HCT116 (cell line): ENCODE measurements at regions not wholly inside any gene's neighbourhood (a gene's known extent, or its start where the extent isn't known, plus 50 kb on each side); places are given as distances from the start of the nearest gene placed in this dataset.

Source experiments
- ATAC-seq: fragments of 200-7000 bp; cut with Tn5 transposase; 2 replicates; pipeline ENCODE4 v1.9.1; 2020; ENCODE audit warnings: mild to moderate bottlenecking, moderate library complexity
- BruUV-seq: library from RNA; stranded (reverse); fragments of 400-500 nt; replicated peaks from 2 replicates; lab custom pipeline; 2021; lab: Mats Ljungman, UMichigan
- CTCF ChIA-PET: fragments of 300-600 bp; sonication (Branson Sonifier 250); formaldehyde crosslinking; loops from one replicate; lab custom pipeline; 2021; ENCODE audit warnings: antibody characterized with exemption; lab: Charles Lee
- POLR2A ChIA-PET: fragments of 300-600, 350-600 bp; sonication (Branson Sonifier 250); formaldehyde crosslinking; loops from one replicate; lab custom pipeline; 2021; ENCODE audit warnings: antibody characterized with exemption; lab: Charles Lee
- RAD21 ChIA-PET, 2 experiments: fragments of 300-600 bp; sonication (Branson Sonifier 250); formaldehyde crosslinking; loops; one replicate each; lab custom pipeline; 2023; ENCODE audit warnings: low total read pairs in 2 of 2; ENCODE audit not compliant: uncharacterized antibody in 2 of 2, unreplicated experiment in 2 of 2, low non-redundant PET in 1 of 2; lab: Charles Lee
- DNase-seq: peaks from one replicate; pipeline ENCODE4 v3.0.0-alpha.2; 2010; ENCODE audit warnings: low read depth, low spot score
- H2AFZ ChIP-seq: fragments of 200-600 bp; shearing (Covaris generic), sonication (generic); 2 replicates; pipeline ENCODE4 v1.6.1; 2017; ENCODE audit warnings: low read depth, mixed run types, mixed read lengths, antibody characterized with exemption, low read length; ENCODE audit not compliant: poor library complexity, severe bottlenecking
- H3K27ac ChIP-seq: 2 replicates; pipeline ENCODE4 v1.5.1; 2012; ENCODE audit warnings: low read depth, low read length
- H3K27me3 ChIP-seq: fragments of 200-600 bp; sonication (generic); 2 replicates; pipeline ENCODE4 v1.6.1; 2016; ENCODE audit warnings: mixed run types, low read length, mixed read lengths; ENCODE audit not compliant: insufficient read depth
- H3K36me3 ChIP-seq, 2 experiments: fragments of 200-500 bp in 1 of 2; fragments of 200-600 bp in 1 of 2; sonication (Bioruptor generic) in 1 of 2; sonication (generic) in 1 of 2; 2 replicates each; pipeline versions ENCODE4 v1.5.1 to v1.6.1; 2014 to 2016; ENCODE audit warnings: low read length in 2 of 2, inconsistent platforms in 1 of 2, mixed read lengths in 1 of 2, mixed run types in 1 of 2; ENCODE audit not compliant: insufficient read depth in 2 of 2, control insufficient read depth in 1 of 2
- H3K4me1 ChIP-seq, 2 experiments: fragments of 200-600 bp in 1 of 2; sonication (generic) in 1 of 2; 2 replicates each; pipeline versions ENCODE4 v1.5.1 to v1.6.1; 2012 to 2017; ENCODE audit warnings: low read length in 2 of 2, inconsistent platforms in 1 of 2, mild to moderate bottlenecking in 1 of 2, mixed read lengths in 1 of 2, mixed run types in 1 of 2, moderate library complexity in 1 of 2; ENCODE audit not compliant: insufficient read depth in 2 of 2, control insufficient read depth in 1 of 2
- H3K4me2 ChIP-seq: fragments of 200-600 bp; sonication (generic); 2 replicates; pipeline ENCODE4 v1.6.1; 2017; ENCODE audit warnings: mixed run types, low read length, mixed read lengths
- H3K4me3 ChIP-seq, 2 experiments: fragments of 200-600 bp in 1 of 2; sonication (generic) in 1 of 2; replicated peaks in 1 of 2; 2 replicates each; pipeline ENCODE4 v1.5.1; 2011 to 2016; ENCODE audit warnings: low read length in 2 of 2, control low read depth in 1 of 2, low read depth in 1 of 2, mild to moderate bottlenecking in 1 of 2, mixed read lengths in 1 of 2, mixed run types in 1 of 2
- H3K79me2 ChIP-seq: fragments of 200-600 bp; sonication (generic); 2 replicates; pipeline ENCODE4 v1.6.1; 2017; ENCODE audit warnings: mild to moderate bottlenecking, mixed run types, low read length, moderate library complexity, mixed read lengths; ENCODE audit not compliant: insufficient read depth
- H3K9ac ChIP-seq: fragments of 200-600 bp; sonication (generic); 2 replicates; pipeline ENCODE4 v1.6.1; 2016; ENCODE audit warnings: low read length, mixed read lengths
- H3K9me2 ChIP-seq: fragments of 200-600 bp; sonication (generic), shearing (Covaris generic); 2 replicates; pipeline ENCODE4 v1.6.1; 2017; ENCODE audit warnings: mixed run types, mild to moderate bottlenecking, moderate library complexity; ENCODE audit not compliant: insufficient read depth
- H3K9me3 ChIP-seq, 2 experiments: fragments of 200-500 bp in 1 of 2; fragments of 200-600 bp in 1 of 2; sonication (Bioruptor generic) in 1 of 2; sonication (generic) in 1 of 2; 2 replicates each; pipeline ENCODE4 v1.6.1; 2014 to 2017; ENCODE audit warnings: low read length in 2 of 2, mixed read lengths in 2 of 2, inconsistent platforms in 1 of 2, low read depth in 1 of 2, mild to moderate bottlenecking in 1 of 2, mixed run types in 1 of 2, moderate library complexity in 1 of 2; ENCODE audit not compliant: control insufficient read depth in 1 of 2, insufficient read depth in 1 of 2
- H4K20me1 ChIP-seq: fragments of 200-600 bp; sonication (generic), shearing (Covaris generic); 2 replicates; pipeline ENCODE4 v1.6.1; 2017; ENCODE audit warnings: mixed run types, mild to moderate bottlenecking, moderate library complexity; ENCODE audit not compliant: insufficient read depth
- ATF3 ChIP-seq: IDR thresholded peaks from 2 replicates; pipeline ENCODE4 v1.6.1; 2012
- CBX3 ChIP-seq: IDR thresholded peaks from 2 replicates; pipeline ENCODE4 v1.6.1; 2012; ENCODE audit warnings: low read depth
- EGR1 ChIP-seq: IDR thresholded peaks from 2 replicates; pipeline ENCODE4 v1.6.1; 2012; ENCODE audit warnings: low read depth
- EZH2 ChIP-seq: fragments of 200-600 bp; sonication (generic); IDR thresholded peaks from 2 replicates; pipeline ENCODE4 v1.6.1; 2017; ENCODE audit warnings: antibody characterized with exemption, mixed run types
- EZH2phosphoT487 ChIP-seq: fragments of 200-600 bp; IDR thresholded peaks from 2 replicates; pipeline ENCODE4 v1.6.1; 2018; ENCODE audit warnings: antibody characterized with exemption, borderline replicate concordance
- JUND ChIP-seq: IDR thresholded peaks from 2 replicates; pipeline ENCODE4 v1.6.1; 2012
- MAX ChIP-seq: IDR thresholded peaks from 2 replicates; pipeline ENCODE4 v1.6.1; 2012
- RAD21 ChIP-seq: IDR thresholded peaks from 2 replicates; pipeline ENCODE4 v1.6.1; 2012; ENCODE audit warnings: low read depth, mild to moderate bottlenecking
- REST ChIP-seq: IDR thresholded peaks from 2 replicates; pipeline ENCODE4 v1.6.1; 2012; ENCODE audit warnings: low read depth
- SIN3A ChIP-seq: IDR thresholded peaks from 2 replicates; pipeline ENCODE4 v1.6.1; 2012; ENCODE audit warnings: low read depth
- SRF ChIP-seq: IDR thresholded peaks from 2 replicates; pipeline ENCODE4 v1.6.1; 2012; ENCODE audit warnings: low read depth
- TCF7L2 ChIP-seq: IDR thresholded peaks from 2 replicates; pipeline ENCODE4 v1.7.0; 2011; ENCODE audit warnings: borderline replicate concordance, inconsistent platforms; ENCODE audit not compliant: insufficient read depth, insufficient read length; ENCODE audit errors: extremely low read depth
- ZFX ChIP-seq: fragments of 450-650 bp; IDR thresholded peaks from 2 replicates; pipeline ENCODE4 v1.6.1; 2017
- ZNF274 ChIP-seq: fragments of 200-500 bp; sonication (Bioruptor generic); IDR thresholded peaks from 2 replicates; pipeline ENCODE4 v1.6.1; 2014; ENCODE audit warnings: mild to moderate bottlenecking, low read depth, low read length, inconsistent platforms
- intact Hi-C: fragments of 100-400 bp; cut with micrococcal nuclease; formaldehyde crosslinking; loops from 2 replicates; pipeline ENCODE4 v1.10.0; 2022

- Histone ChIP-seq H3K4me2 (no peak overlapping the region), H3K9me2 (no peaks in the 10 kb centered on the region), H3K4me3 (no peak overlapping the region), H3K27ac (no peak overlapping the region), H3K36me3 (no peaks in the 10 kb centered on the region), H2AFZ (no peak overlapping the region), H3K9ac (no peak overlapping the region), H3K79me2 (no peaks in the 10 kb centered on the region), H3K9me3 (no peaks in the 10 kb centered on the region), H3K27me3 (peaks cover 3% of the 10 kb centered on the region; the same call in 1 of the 2 replicates), H4K20me1 (no peaks in the 10 kb centered on the region), H3K4me1 (no peaks in the 10 kb centered on the region)
- intact Hi-C loops = no loop called here
- ChIA-PET POLR2A (no interaction called here), CTCF (no interaction called here), RAD21 (no interaction called here)
- ATAC-seq (no peak), DNase-seq (no peak)
- no peak for TF ChIP-seq REST
- no peak for TF ChIP-seq TCF7L2
- no peak for TF ChIP-seq CBX3
- no peak for TF ChIP-seq SRF
- no peak for TF ChIP-seq ZFX
- TF ChIP-seq ATF3 = no peak
- no peak for TF ChIP-seq ZNF274
- TF ChIP-seq EGR1 = no peak
- no peak for TF ChIP-seq RAD21
- no peak for TF ChIP-seq MAX
- TF ChIP-seq SIN3A = no peak
- no peak for TF ChIP-seq JUND
- no peak for TF ChIP-seq EZH2
- no peak for TF ChIP-seq EZH2phosphoT487
- no TSS peak for BruUV-seq
These were observed 162.6 kb upstream of the ADAMTS16 start for GRCh38 chr5:4977416-4978110.
